ENCODE measurements at regions not wholly inside any gene's neighbourhood (a gene's known extent, or its start where the extent isn't known, plus 50 kb on each side); places are given as distances from the start of the nearest gene placed in this dataset.

DNA sequence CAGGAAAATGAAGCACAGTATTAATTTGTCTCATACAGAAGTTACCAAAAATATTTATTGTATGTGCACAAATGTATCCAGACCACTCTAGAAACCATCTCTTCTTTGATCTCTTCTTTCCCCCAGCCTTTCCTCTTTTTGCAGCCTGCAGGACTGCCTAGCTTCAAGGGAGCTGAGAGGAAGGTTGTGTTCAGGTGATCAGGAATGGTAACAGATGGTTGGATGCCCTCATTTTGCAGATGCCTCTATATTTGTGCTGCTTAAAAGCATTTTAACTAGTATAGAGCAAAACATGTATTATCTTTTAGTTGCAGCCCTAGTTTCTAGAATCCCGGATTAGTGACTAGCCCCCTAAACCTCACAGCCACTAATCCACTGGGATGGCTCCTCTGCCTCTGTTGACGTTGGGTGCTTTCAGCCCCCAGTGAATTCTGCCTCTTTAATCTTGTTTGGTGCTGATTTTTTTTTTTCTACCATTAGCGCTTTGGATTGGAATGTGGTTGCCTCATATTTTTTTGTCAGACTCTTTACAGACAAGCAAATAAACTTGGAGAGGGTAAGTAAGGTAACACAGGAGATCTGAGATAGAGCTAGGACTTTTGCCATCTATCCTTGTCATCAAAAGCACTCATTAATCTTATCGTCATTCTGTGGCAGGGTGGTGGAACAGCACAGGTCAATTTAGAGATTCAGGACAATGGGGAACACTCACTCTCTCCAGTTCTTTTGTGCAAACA, 103.8 kb upstream of the NDUFV2 start:
- DNase-seq (ENCODE audit: low read depth, low spot score) (no peak), FAIRE-seq (no peak)
- no peaks in the 10 kb centered on the region for H3K27me3 ChIP-seq (ENCODE audit: control insufficient read depth, extremely low read depth, insufficient read depth, low read length)
- H3K4me3 ChIP-seq (ENCODE audit: control insufficient read depth in 2 of 3, extremely low read depth in 1 of 3, insufficient read depth in 2 of 3, low read depth in 1 of 3, low read length in 3 of 3) = no peak overlapping the region
- no peaks in the 10 kb centered on the region for H3K36me3 ChIP-seq (ENCODE audit: control insufficient read depth in 2 of 2, extremely low read depth in 1 of 2, insufficient read depth in 2 of 2, low read length in 2 of 2)
- H3K4me2 ChIP-seq (ENCODE audit: control insufficient read depth, extremely low read depth, insufficient read depth, low read depth, low read length) = no peak overlapping the region
- no peaks in the 10 kb centered on the region for H3K9me1 ChIP-seq (ENCODE audit: control insufficient read depth, extremely low read depth, insufficient read depth, low read length)
- peaks cover 4% of the 10 kb centered on the region for H3K4me1 ChIP-seq (ENCODE audit: control insufficient read depth, extremely low read depth, insufficient read depth, low read length)
- no peaks in the 10 kb centered on the region for H3K9me3 ChIP-seq (ENCODE audit: control insufficient read depth, low read depth, low read length)
- no peak overlapping the region for H3K27ac ChIP-seq (ENCODE audit: control insufficient read depth, insufficient read depth, low read length)
- dilution Hi-C loops (cut with MboI; ENCODE audit: extremely low pct_ligation_motif_present, low sequenced_read_pairs) = no loop called here
- no peak overlapping the region for H2AFZ ChIP-seq (ENCODE audit: control insufficient read depth, low read length)
- H3K9ac ChIP-seq (ENCODE audit: control insufficient read depth, extremely low read depth, insufficient read depth, low read length) = no peak overlapping the region
- no peaks in the 10 kb centered on the region for H3K79me2 ChIP-seq (ENCODE audit: control insufficient read depth, insufficient read depth, low read length)
- TF ChIP-seq CTCF (optimal IDR thresholded peaks at IDR 0.05 in 1 of 3, IDR thresholded peaks at IDR 0.05 in 1 of 3, conservative IDR thresholded peaks at IDR 0.05 in 1 of 3; ENCODE audit: extremely low read depth in 1 of 3, insufficient read depth in 2 of 3, low read length in 3 of 3) (no peak), EZH2 (IDR thresholded peaks at IDR 0.05; ENCODE audit: low read length) (no peak)
- H4K20me1 ChIP-seq (ENCODE audit: control insufficient read depth, extremely low read depth, insufficient read depth, low read length) = no peaks in the 10 kb centered on the region

DNA sequence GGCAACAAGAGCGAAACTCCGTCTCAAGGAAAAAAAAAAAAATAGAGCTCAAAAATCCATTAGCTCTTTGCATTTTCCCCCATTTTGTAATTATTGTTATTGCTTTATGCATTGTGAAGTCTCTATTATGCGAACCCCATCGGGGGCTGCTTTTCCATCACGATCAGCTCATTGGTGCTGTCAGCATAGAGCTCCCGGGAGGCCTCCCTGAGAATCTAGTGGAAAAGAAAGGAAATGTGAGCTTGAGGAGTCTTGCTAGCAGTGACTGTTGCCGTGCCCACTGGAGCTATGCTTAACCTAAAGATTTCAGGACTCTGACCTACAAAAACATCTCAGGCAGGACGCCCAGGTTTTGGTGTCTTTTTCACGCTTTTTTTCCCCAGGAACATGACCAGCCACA, 102.6 kb upstream of the NDUFV2 start:
- H3K27me3 ChIP-seq (ENCODE audit: control insufficient read depth, extremely low read depth, insufficient read depth, low read length) = no peaks in the 10 kb centered on the region
- TF ChIP-seq CTCF (optimal IDR thresholded peaks at IDR 0.05 in 1 of 3, IDR thresholded peaks at IDR 0.05 in 1 of 3, conservative IDR thresholded peaks at IDR 0.05 in 1 of 3; ENCODE audit: extremely low read depth in 1 of 3, insufficient read depth in 2 of 3, low read length in 3 of 3) (no peak), EZH2 (IDR thresholded peaks at IDR 0.05; ENCODE audit: low read length) (no peak)

More for the DNA sequence above, 102.6 kb upstream of the NDUFV2 start:
- no peak for FAIRE-seq
- no peaks in the 10 kb centered on the region for H4K20me1 ChIP-seq (ENCODE audit: control insufficient read depth, extremely low read depth, insufficient read depth, low read length)
- peaks cover 4% of the 10 kb centered on the region for H3K4me1 ChIP-seq (ENCODE audit: control insufficient read depth, extremely low read depth, insufficient read depth, low read length)
- no peaks in the 10 kb centered on the region for H3K9me3 ChIP-seq (ENCODE audit: control insufficient read depth, low read depth, low read length)
- H3K9me1 ChIP-seq (ENCODE audit: control insufficient read depth, extremely low read depth, insufficient read depth, low read length) = no peaks in the 10 kb centered on the region
- no peak for DNase-seq (ENCODE audit: low read depth, low spot score)
- H3K79me2 ChIP-seq (ENCODE audit: control insufficient read depth, insufficient read depth, low read length) = no peaks in the 10 kb centered on the region
- H3K36me3 ChIP-seq (ENCODE audit: control insufficient read depth in 2 of 2, extremely low read depth in 1 of 2, insufficient read depth in 2 of 2, low read length in 2 of 2) = no peaks in the 10 kb centered on the region
- H3K27ac ChIP-seq (ENCODE audit: control insufficient read depth, insufficient read depth, low read length) = no peak overlapping the region
- H3K4me3 ChIP-seq (ENCODE audit: control insufficient read depth in 2 of 3, extremely low read depth in 1 of 3, insufficient read depth in 2 of 3, low read depth in 1 of 3, low read length in 3 of 3) = no peak overlapping the region
- no peak overlapping the region for H2AFZ ChIP-seq (ENCODE audit: control insufficient read depth, low read length)
- dilution Hi-C loops (cut with MboI; ENCODE audit: extremely low pct_ligation_motif_present, low sequenced_read_pairs) = no loop called here
- H3K4me2 ChIP-seq (ENCODE audit: control insufficient read depth, extremely low read depth, insufficient read depth, low read depth, low read length) = no peak overlapping the region
- H3K9ac ChIP-seq (ENCODE audit: control insufficient read depth, extremely low read depth, insufficient read depth, low read length) = no peak overlapping the region
